ENCODE measurements at regions not wholly inside any gene's neighbourhood (a gene's known extent, or its start where the extent isn't known, plus 50 kb on each side); places are given as distances from the start of the nearest gene placed in this dataset.

DNA sequence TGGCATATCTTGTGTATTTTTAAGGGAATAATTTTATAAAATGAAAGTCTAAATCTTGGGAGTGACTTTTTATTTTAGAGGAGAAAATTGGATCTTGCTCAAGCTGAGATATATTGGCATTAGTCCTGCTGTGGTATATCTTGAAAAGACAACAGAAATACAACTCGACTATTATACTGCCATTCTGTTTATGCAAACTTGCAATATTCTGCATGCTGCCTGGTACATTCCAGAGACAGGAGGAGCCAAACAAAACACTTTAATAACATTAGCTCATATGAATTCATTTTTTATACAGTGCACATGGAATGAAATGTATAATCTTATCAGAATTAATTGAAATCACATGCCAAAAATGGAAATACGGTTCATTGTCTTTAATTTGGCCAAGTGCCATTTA lies 176.0 kb upstream of the NRIP1 start:
- Histone ChIP-seq H4K20me1 (ENCODE audit: control insufficient read depth, insufficient read depth) (no peaks in the 10 kb centered on the region), H3K9me3 (replicated peaks; ENCODE audit: control insufficient read depth, insufficient read depth, low read length) (no peaks in the 10 kb centered on the region), H3K4me2 (ENCODE audit: control insufficient read depth, insufficient read depth) (no peak overlapping the region), H2AFZ (ENCODE audit: control insufficient read depth, low read depth, low read length) (no peak overlapping the region), H3K9ac (ENCODE audit: control insufficient read depth, insufficient read depth, low read length) (no peak overlapping the region), H3K4me1 (ENCODE audit: control insufficient read depth, insufficient read depth, low read length) (no peaks in the 10 kb centered on the region), H3K27me3 (replicated peaks in 1 of 2; ENCODE audit: control insufficient read depth in 2 of 2, insufficient read depth in 2 of 2, low read length in 1 of 2) (no peaks in the 10 kb centered on the region), H3K4me3 (no peak overlapping the region), H3K27ac (ENCODE audit: control insufficient read depth, insufficient read depth) (no peak overlapping the region), H3K79me2 (ENCODE audit: control insufficient read depth, insufficient read depth, low read length) (no peaks in the 10 kb centered on the region), H3K36me3 (ENCODE audit: control insufficient read depth in 2 of 2, insufficient read depth in 2 of 2, low read length in 1 of 2) (no peaks in the 10 kb centered on the region)
- BruUV-seq (replicated peaks): no TSS peak
- POLR2A ChIA-PET: no interaction called here
- TF ChIP-seq, protein P1, sequence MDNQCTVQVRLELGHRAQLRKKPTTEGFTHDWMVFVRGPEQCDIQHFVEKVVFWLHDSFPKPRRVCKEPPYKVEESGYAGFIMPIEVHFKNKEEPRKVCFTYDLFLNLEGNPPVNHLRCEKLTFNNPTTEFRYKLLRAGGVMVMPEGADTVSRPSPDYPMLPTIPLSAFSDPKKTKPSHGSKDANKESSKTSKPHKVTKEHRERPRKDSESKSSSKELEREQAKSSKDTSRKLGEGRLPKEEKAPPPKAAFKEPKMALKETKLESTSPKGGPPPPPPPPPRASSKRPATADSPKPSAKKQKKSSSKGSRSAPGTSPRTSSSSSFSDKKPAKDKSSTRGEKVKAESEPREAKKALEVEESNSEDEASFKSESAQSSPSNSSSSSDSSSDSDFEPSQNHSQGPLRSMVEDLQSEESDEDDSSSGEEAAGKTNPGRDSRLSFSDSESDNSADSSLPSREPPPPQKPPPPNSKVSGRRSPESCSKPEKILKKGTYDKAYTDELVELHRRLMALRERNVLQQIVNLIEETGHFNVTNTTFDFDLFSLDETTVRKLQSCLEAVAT (IDR thresholded peaks at IDR 0.05): no peak
- TF ChIP-seq POLR2A (IDR thresholded peaks at IDR 0.05; ENCODE audit: low read depth, low read length): no peak
- RAD21 ChIA-PET (ENCODE audit: unreplicated experiment): no interaction called here
- DNase-seq (ENCODE audit: low read depth, low spot score) (no peak), FAIRE-seq (no peak), ATAC-seq (no peak)
- SMC1A ChIA-PET (ENCODE audit: uncharacterized antibody, unreplicated experiment): no interaction called here
- CTCF ChIA-PET: no interaction called here
- in situ Hi-C loops (cut with MboI) (no loop called here), intact Hi-C loops (cut with micrococcal nuclease; ENCODE audit: unreplicated experiment) (no loop called here)
- WGBS (ENCODE audit: insufficient coverage, insufficient replicate concordance, low lambda C conversion rate, missing lambda C conversion rate): 0% methylated on average over 2 of the region's 2 CpGs

GRCh38 chr21:15241997-15242736 lies 177.4 kb upstream of the NRIP1 start:
- no peaks in the 10 kb centered on the region for H3K4me1 ChIP-seq (ENCODE audit: control insufficient read depth, insufficient read depth, low read length)
- ChIA-PET RAD21 (ENCODE audit: unreplicated experiment) (no interaction called here), POLR2A (no interaction called here), SMC1A (ENCODE audit: uncharacterized antibody, unreplicated experiment) (no interaction called here), CTCF (no interaction called here)
- H2AFZ ChIP-seq (ENCODE audit: control insufficient read depth, low read depth, low read length): no peak overlapping the region
- H3K79me2 ChIP-seq (ENCODE audit: control insufficient read depth, insufficient read depth, low read length): no peaks in the 10 kb centered on the region
- no peak for FAIRE-seq
- DNase-seq (ENCODE audit: low read depth, low spot score): no peak
- H4K20me1 ChIP-seq (ENCODE audit: control insufficient read depth, insufficient read depth): no peaks in the 10 kb centered on the region
- H3K27me3 ChIP-seq (replicated peaks in 1 of 2; ENCODE audit: control insufficient read depth in 2 of 2, insufficient read depth in 2 of 2, low read length in 1 of 2): no peaks in the 10 kb centered on the region
- H3K27ac ChIP-seq (ENCODE audit: control insufficient read depth, insufficient read depth): no peak overlapping the region
- no peak overlapping the region for H3K9ac ChIP-seq (ENCODE audit: control insufficient read depth, insufficient read depth, low read length)
- intact Hi-C loops (cut with micrococcal nuclease; ENCODE audit: unreplicated experiment) (no loop called here), in situ Hi-C loops (cut with MboI) (no loop called here)
- WGBS (ENCODE audit: insufficient coverage, insufficient replicate concordance, low lambda C conversion rate, missing lambda C conversion rate): 0% methylated on average over 2 of the region's 2 CpGs
- ATAC-seq: no peak
- H3K4me3 ChIP-seq: no peak overlapping the region
- TF ChIP-seq, protein P2, sequence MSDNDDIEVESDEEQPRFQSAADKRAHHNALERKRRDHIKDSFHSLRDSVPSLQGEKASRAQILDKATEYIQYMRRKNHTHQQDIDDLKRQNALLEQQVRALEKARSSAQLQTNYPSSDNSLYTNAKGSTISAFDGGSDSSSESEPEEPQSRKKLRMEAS (IDR thresholded peaks at IDR 0.05; ENCODE audit: low read depth, low read length): no peak
- TF ChIP-seq RAD21 (IDR thresholded peaks at IDR 0.05; ENCODE audit: insufficient read depth, low read depth, low read length) (0 out of 2 replicates have a peak, but pooled peaks have one; percentile 2), CBFB (IDR thresholded peaks at IDR 0.05; ENCODE audit: low read depth) (no peak), IRF5 (IDR thresholded peaks at IDR 0.05; ENCODE audit: borderline replicate concordance) (no peak)
- no TSS peak for BruUV-seq (replicated peaks)
- H3K9me3 ChIP-seq (replicated peaks; ENCODE audit: control insufficient read depth, insufficient read depth, low read length): no peaks in the 10 kb centered on the region
- no peak overlapping the region for H3K4me2 ChIP-seq (ENCODE audit: control insufficient read depth, insufficient read depth)
- H3K36me3 ChIP-seq (ENCODE audit: control insufficient read depth in 2 of 2, insufficient read depth in 2 of 2, low read length in 1 of 2): no peaks in the 10 kb centered on the region
